Lower leg skin (tissue), 3 donors: ENCODE measurements at regions not wholly inside any gene's neighbourhood (a gene's known extent, or its start where the extent isn't known, plus 50 kb on each side); places are given as distances from the start of the nearest gene placed in this dataset.
"Not testable (repeated sequence)": the region's sequence is repeated elsewhere in the genome, so short reads cannot be mapped to it uniquely, and the experiment has no call there.

ENCODE experiments used
- CTCF ChIP-seq, 3 donors: fragments of 450-650 bp; IDR thresholded peaks; one replicate each; pipeline ENCODE4 v1.5.1; 2016; ENCODE audit warnings: antibody characterized with exemption in 3 of 3, mild to moderate bottlenecking in 3 of 3, moderate library complexity in 2 of 3
- POLR2A ChIP-seq, 2 donors: fragments of 450-650 bp; IDR thresholded peaks; one replicate each; pipeline ENCODE4 v1.6.1; 2016 to 2017; ENCODE audit warnings: antibody characterized with exemption in 2 of 2, mild to moderate bottlenecking in 1 of 2, moderate library complexity in 1 of 2

- not testable (repeated sequence) for TF ChIP-seq CTCF, POLR2A (IDR thresholded peaks at IDR 0.05)
These were observed 196.0 kb downstream of the RPIA start for GRCh38 chr2:88887466-88887865.
